ENCODE measurements at regions not wholly inside any gene's neighbourhood (a gene's known extent, or its start where the extent isn't known, plus 50 kb on each side); places are given as distances from the start of the nearest gene placed in this dataset.

DNA sequence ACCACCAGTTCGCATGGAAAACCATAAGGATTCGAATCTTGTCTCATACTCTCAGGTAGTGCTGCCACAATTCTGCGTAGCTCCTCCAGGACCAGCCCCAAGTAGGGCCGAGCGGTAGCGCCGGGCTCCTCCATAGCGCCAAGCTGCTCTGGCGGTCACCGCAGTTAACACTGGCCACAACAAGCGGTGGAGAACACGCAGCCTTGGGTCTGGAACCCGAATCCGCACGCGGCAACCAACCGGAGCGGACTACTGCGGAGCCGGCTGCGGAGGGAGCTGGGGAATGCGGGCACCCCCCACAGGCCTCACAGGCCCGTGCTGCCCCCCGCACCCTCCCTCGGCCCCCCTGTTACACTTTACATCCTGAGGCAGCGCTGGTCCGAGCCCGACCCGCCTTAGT, 531.5 kb downstream of the STK39 start:
- TF ChIP-seq CTCF (IDR thresholded peaks at IDR 0.05; ENCODE audit: poor library complexity, severe bottlenecking) (no peak), POLR2AphosphoS5 (IDR thresholded peaks at IDR 0.05) (no peak), EP300 (conservative IDR thresholded peaks at IDR 0.05; ENCODE audit: poor library complexity, severe bottlenecking) (no peak), RAD21 (conservative IDR thresholded peaks at IDR 0.05) (no peak), EZH2 (IDR thresholded peaks at IDR 0.05; ENCODE audit: borderline replicate concordance, insufficient read depth, low read length, poor library complexity, severe bottlenecking) (no peak), TAF1 (IDR thresholded peaks at IDR 0.05; ENCODE audit: low read depth) (no peak), SMC3 (conservative IDR thresholded peaks at IDR 0.05; ENCODE audit: poor library complexity) (no peak), MXI1 (conservative IDR thresholded peaks at IDR 0.05; ENCODE audit: poor library complexity, severe bottlenecking) (no peak)
- TF ChIP-seq, protein P1, sequence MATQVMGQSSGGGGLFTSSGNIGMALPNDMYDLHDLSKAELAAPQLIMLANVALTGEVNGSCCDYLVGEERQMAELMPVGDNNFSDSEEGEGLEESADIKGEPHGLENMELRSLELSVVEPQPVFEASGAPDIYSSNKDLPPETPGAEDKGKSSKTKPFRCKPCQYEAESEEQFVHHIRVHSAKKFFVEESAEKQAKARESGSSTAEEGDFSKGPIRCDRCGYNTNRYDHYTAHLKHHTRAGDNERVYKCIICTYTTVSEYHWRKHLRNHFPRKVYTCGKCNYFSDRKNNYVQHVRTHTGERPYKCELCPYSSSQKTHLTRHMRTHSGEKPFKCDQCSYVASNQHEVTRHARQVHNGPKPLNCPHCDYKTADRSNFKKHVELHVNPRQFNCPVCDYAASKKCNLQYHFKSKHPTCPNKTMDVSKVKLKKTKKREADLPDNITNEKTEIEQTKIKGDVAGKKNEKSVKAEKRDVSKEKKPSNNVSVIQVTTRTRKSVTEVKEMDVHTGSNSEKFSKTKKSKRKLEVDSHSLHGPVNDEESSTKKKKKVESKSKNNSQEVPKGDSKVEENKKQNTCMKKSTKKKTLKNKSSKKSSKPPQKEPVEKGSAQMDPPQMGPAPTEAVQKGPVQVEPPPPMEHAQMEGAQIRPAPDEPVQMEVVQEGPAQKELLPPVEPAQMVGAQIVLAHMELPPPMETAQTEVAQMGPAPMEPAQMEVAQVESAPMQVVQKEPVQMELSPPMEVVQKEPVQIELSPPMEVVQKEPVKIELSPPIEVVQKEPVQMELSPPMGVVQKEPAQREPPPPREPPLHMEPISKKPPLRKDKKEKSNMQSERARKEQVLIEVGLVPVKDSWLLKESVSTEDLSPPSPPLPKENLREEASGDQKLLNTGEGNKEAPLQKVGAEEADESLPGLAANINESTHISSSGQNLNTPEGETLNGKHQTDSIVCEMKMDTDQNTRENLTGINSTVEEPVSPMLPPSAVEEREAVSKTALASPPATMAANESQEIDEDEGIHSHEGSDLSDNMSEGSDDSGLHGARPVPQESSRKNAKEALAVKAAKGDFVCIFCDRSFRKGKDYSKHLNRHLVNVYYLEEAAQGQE (IDR thresholded peaks at IDR 0.05; ENCODE audit: borderline replicate concordance): no peak

Data from neural cell (in vitro differentiated cells).